HG03442 (cell line): ENCODE measurements at regions not wholly inside any gene's neighbourhood (a gene's known extent, or its start where the extent isn't known, plus 50 kb on each side); places are given as distances from the start of the nearest gene placed in this dataset.
"Not testable (repeated sequence)": the region's sequence is repeated elsewhere in the genome, so short reads cannot be mapped to it uniquely, and the experiment has no call there.

Source experiments
- ATAC-seq: cut with Tn5 transposase; IDR thresholded peaks from one replicate; pipeline ENCODE4 v1.9.1; 2021; ENCODE audit warnings: mild to moderate bottlenecking, moderate library complexity; ENCODE audit not compliant: unreplicated experiment

- ATAC-seq, result no peak
Measured at GRCh38 chr3:169029674-169030285, 633.7 kb downstream of the MECOM start.

- no peak for ATAC-seq
Measured at GRCh38 chr3:169028716-169029115, 634.8 kb downstream of the MECOM start.

- no peak for ATAC-seq
Measured at GRCh38 chr3:169026543-169027182, 636.8 kb downstream of the MECOM start.

DNA sequence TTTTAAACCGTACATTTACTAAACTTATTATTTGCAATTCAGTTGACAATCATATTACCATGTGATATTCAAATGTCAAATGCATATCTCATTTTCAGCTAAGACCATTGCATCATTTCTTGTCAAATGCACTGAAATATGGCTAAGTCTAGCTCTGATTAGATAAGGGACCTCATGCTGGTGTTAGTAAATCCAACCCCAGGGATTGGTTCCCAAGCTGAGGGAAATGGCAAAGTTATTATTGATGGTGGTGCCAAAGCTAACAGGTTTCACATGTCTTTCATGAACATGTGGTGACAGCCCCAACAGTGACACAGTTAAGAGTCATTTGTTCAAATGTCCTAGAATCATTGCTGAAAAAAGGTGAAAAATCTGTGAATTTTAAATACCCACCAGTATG lies 641.1 kb downstream of the MECOM start:
- ATAC-seq, result no peak

- ATAC-seq, result no peak
Measured at GRCh38 chr3:169020371-169020770, 643.1 kb downstream of the MECOM start.

DNA sequence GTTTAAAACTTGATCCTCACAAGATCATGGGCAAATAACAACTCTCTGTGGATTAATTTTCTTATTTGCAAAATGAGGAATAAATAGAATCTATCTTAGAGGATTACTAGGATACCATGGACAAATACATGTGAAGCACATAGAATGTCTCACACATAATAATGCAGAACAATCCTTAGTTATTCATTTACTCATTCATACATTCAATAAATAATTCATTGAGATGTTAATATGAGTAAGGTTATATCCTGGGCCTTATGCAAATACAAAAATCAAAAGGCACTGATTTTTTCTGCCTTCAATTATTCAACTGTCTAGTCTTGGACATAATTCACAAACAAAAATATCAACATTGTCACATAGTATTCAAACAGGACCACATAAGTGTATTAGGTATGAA lies 654.1 kb downstream of the MECOM start:
- ATAC-seq, result no peak

GRCh38 chr3:169008776-169009358 lies 654.6 kb downstream of the MECOM start:
- no peak for ATAC-seq

GRCh38 chr3:169007145-169007544 lies 656.4 kb downstream of the MECOM start:
- no peak for ATAC-seq

- not testable (repeated sequence) for ATAC-seq
Measured at GRCh38 chr3:169006398-169006797, 657.1 kb downstream of the MECOM start.

DNA sequence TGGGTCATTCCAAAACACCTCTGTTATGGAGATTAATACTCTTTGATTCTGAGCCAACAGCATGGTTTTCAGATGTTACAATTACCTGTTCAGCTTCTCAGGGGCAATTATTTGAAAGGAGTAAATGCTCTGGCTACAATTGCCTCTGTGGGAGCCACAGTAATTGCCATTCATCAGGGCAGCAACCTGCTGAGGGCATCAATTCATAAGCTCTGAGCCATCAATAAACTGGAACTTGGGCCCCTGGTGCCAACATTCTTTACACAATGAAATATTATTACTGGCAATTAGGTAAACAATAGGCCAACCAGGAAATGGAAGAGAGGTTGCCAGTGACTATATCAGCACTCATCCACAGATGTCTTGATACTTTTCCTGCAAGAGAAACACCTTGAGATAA lies 660.8 kb downstream of the MECOM start:
- ATAC-seq, result no peak

GRCh38 chr3:168998792-168999191 lies 664.7 kb downstream of the MECOM start:
- ATAC-seq, result no peak

DNA sequence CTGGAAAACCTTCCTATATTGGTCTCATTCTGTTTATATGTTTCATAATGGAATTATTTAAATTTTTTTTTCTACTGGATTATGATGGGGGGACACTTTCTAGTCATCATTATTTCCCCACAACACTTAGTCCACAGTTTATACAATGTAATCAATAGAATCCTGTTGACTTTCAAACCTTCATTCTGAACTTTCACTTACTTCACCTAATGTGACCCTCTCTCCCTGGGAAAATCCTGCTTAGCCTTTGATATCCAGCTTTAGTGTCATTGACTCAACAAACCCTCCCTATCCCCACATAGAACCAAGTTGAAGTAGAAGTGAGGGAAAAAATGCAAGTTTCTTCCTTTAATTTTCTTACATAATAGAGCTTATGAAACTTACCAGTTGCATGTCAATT lies 666.0 kb downstream of the MECOM start:
- ATAC-seq, result no peak

GRCh38 chr3:168996622-168997021 lies 666.9 kb downstream of the MECOM start:
- ATAC-seq, result no peak

DNA sequence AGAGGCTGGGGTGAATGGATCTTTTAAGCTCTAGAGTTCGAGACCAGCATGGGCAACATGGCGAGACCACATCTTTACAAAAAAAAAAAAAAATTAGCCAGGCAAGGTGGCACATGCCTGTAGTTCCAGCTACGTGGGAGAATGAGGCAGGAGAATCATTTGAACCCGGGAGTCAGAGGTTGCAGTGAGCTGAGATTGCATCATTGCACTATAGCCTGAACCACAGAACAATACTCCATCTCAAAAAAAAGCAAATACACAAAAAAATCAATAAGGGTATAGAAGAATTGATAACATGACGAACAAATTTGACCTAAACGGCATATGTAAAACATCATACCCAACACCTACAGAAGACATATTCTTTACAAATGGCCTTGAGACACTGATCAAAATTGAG lies 668.4 kb downstream of the MECOM start:
- ATAC-seq, result no peak

DNA sequence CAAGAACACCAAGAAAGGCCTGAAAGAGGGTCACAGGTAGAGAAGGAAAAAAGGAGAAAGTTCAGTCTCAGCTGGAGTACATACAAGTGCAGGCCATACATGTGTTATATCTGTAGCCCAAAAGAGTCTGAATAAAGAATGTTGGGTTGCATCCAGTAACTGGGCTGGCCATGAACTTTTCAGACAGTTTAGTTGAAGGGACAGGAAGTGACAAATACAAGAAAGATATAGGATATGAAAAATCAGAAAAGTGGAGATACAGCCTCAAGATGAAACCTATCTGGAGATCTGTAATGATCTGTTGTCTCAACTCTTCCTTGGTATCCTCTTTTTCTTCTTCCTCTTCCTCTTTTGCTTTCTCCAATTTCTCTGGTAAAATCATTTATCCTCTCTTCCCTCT lies 671.7 kb downstream of the MECOM start:
- no peak for ATAC-seq

DNA sequence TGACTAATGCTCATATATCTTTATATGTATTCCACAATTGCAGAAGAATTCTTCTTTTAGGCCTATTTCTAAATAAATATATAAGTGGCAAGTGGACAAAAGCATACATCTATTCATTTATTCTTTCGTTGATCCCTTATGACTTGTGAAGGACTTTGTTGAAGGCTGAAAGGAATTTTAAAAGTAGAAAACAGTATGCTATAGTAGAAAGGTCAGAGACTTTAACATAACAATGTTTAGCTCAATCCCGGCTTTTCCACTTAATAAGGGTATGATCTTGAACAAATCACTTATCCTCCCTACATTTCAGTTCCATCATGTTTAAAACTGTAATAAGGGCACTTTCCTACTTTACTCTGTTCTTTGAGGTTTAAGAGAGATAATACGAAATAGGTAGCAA lies 672.9 kb downstream of the MECOM start:
- no peak for ATAC-seq

DNA sequence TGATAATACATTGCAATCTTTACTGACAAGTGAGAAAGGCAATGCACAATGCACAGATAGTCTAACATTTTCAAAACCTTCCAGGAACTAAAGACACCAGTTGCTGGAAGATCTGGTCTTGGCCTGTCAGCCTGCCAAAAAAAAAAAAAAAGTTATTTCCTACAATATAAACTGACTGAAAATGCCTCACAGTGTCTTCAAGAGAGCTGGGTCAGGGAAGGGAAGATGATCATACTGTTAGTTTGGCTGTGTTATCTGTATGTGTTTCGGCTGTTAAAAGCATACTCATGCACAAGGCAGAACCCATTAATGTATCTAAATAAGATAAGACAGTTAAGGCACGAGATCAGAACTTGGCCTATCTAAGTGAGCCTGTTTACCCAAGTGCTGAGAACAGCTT lies 673.4 kb downstream of the MECOM start:
- ATAC-seq, result no peak

- no peak for ATAC-seq
Measured at GRCh38 chr3:168989396-168989795, 674.1 kb downstream of the MECOM start.

DNA sequence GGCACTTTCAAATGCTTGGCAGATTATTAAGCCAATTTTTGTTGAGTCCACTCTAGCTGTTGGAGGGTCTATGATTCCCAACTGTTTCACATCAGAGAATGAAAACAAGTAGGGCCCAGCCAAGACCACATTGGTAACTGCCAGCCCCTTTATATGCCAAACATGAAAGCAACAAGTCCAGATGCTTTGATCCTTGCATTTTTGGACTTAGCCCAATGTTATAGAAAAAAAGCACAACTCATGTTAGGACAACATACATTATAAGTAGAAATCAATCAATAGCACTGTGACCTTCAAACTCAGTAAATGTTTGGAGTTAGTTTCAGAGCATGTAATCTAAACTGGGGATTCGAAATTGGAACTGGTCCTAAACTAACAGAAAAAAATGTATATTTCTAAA lies 674.7 kb downstream of the MECOM start:
- no peak for ATAC-seq

DNA sequence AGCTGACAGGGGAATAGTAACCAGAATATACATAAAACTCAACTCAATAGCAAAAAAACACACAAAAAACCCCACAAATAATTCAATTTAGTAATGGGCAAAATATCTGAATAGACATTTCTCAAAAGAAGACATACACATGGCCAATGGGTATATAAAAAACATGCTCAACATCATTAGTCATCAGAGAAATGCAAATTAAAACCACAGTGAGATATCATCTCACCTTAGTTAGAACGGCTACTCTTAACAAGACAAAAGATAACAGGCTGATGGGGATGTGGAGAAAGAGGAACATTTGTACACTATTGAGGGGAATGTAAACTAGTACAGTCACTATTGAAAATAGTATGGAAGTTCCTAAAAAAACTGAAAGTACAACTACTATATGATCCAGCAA lies 678.6 kb downstream of the MECOM start:
- ATAC-seq, result no peak

GRCh38 chr3:168983046-168983445 lies 680.5 kb downstream of the MECOM start:
- no peak for ATAC-seq

DNA sequence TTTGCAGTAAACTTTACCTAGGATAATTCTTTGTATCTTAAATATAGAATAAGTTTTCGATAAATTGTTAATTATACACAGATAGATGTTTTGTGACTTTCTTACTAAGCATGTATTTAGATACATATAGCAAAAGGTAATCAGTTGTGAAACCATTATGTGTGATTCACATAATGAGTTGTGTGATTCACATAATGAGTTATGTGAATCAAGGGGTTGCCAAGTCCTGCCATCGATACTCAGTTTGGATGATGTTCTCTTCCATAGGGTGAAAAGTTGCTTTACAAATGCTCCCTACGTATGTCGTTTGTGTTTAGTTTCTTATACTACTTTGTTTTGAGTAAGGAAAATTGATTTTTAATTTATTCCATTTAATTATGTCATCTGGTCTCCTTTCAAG lies 682.1 kb downstream of the MECOM start:
- no peak for ATAC-seq
